ENCODE measurements at regions not wholly inside any gene's neighbourhood (a gene's known extent, or its start where the extent isn't known, plus 50 kb on each side); places are given as distances from the start of the nearest gene placed in this dataset.

DNA sequence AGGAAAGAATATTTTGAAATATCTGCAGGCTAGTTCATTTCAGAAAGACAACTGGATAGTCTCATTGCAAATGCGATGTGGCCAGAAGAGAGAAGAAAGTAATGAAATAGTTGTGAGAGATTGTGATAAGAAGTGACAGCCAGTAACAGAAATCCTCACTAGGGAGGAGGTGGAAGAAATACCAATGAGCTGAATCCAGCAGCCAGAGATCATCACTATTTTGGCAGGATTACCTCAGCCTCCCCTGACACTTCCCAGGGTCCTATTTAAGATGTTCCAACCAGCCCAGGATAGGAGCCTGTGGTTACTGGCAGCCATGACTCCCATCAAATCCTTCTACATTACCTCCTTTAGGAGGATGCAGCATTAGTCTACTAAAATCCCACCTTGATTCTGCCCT is 76.7 kb upstream of the ARHGAP24 start:
- no peak for TF ChIP-seq POLR2A (IDR thresholded peaks at IDR 0.05)
- TF ChIP-seq, protein P1, sequence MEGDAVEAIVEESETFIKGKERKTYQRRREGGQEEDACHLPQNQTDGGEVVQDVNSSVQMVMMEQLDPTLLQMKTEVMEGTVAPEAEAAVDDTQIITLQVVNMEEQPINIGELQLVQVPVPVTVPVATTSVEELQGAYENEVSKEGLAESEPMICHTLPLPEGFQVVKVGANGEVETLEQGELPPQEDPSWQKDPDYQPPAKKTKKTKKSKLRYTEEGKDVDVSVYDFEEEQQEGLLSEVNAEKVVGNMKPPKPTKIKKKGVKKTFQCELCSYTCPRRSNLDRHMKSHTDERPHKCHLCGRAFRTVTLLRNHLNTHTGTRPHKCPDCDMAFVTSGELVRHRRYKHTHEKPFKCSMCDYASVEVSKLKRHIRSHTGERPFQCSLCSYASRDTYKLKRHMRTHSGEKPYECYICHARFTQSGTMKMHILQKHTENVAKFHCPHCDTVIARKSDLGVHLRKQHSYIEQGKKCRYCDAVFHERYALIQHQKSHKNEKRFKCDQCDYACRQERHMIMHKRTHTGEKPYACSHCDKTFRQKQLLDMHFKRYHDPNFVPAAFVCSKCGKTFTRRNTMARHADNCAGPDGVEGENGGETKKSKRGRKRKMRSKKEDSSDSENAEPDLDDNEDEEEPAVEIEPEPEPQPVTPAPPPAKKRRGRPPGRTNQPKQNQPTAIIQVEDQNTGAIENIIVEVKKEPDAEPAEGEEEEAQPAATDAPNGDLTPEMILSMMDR (IDR thresholded peaks at IDR 0.05), result no peak
